ENCODE measurements at regions not wholly inside any gene's neighbourhood (a gene's known extent, or its start where the extent isn't known, plus 50 kb on each side); places are given as distances from the start of the nearest gene placed in this dataset.

DNA sequence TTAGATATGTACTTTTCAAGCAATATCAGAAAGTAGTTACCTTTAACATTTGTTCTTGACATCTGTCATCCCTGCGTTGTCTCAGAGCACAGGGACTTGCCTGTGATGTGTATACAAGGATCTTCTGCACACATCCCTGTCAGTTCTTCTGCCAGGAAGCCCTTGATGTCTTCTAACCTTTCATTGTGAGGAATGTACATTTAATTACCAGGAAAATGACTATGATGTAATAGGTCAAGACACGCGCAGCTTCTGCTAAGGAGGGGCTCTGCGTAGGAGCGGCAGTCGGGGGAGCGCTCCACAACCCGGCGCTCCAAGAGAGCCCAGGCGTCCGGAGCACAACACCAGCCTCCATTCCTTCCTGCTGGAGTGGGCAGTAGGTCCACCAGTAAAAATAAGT, 119.7 kb downstream of the IRX2 start:
- no peaks in the 10 kb centered on the region for H3K9me3 ChIP-seq (ENCODE audit: control insufficient read depth, insufficient read depth, low read length)
- H3K36me3 ChIP-seq (ENCODE audit: control insufficient read depth, insufficient read depth, low read length), result no peaks in the 10 kb centered on the region
- no peak overlapping the region for H3K4me3 ChIP-seq (ENCODE audit: low read depth, low read length)
- no peaks in the 10 kb centered on the region for H3K27me3 ChIP-seq (ENCODE audit: control insufficient read depth, insufficient read depth, low read length)
- no peaks in the 10 kb centered on the region for H3K4me1 ChIP-seq (ENCODE audit: control insufficient read depth, insufficient read depth, low read length)
- no peak overlapping the region for H3K27ac ChIP-seq (ENCODE audit: low read depth, low read length)
- no peak overlapping the region for H3K9ac ChIP-seq (ENCODE audit: low read depth, low read length)

DNA sequence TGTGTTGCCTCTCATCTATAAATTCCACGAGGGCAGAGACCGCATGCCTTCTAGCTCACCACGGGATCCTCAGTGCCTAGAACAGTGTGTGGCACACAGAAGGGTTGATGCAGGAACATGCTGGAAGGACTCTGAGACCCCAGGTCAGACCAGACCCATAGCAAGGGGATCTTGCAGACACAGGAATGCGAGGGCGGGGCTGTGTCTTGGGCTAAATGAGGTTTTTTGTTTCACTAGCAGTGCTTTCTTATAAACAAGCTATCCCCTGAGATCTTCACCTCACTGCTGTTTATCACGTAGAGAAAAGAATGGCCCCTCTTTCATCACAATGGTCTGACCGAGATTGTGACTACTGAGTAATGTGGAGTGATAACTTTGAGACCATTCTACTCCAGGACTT, 122.4 kb downstream of the IRX2 start:
- H3K27ac ChIP-seq (ENCODE audit: low read depth, low read length), result no peak overlapping the region
- H3K27me3 ChIP-seq (ENCODE audit: control insufficient read depth, insufficient read depth, low read length), result no peaks in the 10 kb centered on the region
- no peaks in the 10 kb centered on the region for H3K4me1 ChIP-seq (ENCODE audit: control insufficient read depth, insufficient read depth, low read length)
- no peaks in the 10 kb centered on the region for H3K9me3 ChIP-seq (ENCODE audit: control insufficient read depth, insufficient read depth, low read length)
- H3K9ac ChIP-seq (ENCODE audit: low read depth, low read length), result no peak overlapping the region
- no peak overlapping the region for H3K4me3 ChIP-seq (ENCODE audit: low read depth, low read length)
- no peaks in the 10 kb centered on the region for H3K36me3 ChIP-seq (ENCODE audit: control insufficient read depth, insufficient read depth, low read length)

DNA sequence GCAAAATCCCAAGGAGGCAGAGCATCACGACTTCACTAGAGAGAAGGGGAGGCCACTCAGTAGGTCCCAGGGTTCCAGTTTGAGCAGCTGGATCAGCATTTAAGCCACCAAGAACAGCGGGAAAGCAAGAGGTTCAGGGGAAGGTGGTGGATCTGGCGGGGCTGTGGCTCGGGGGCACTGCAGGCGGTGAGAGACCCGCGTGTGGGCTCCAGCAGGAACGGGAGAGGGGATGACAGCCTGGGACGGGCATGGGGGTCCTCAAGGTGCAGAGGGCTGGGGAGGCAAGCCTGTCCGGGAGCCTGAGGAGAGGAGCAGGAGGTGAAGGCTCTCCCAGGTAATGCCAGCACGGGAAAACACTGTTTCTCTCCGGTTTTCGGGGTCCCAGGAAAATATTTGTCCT, 123.6 kb downstream of the IRX2 start:
- no peaks in the 10 kb centered on the region for H3K36me3 ChIP-seq (ENCODE audit: control insufficient read depth, insufficient read depth, low read length)
- no peak overlapping the region for H3K9ac ChIP-seq (ENCODE audit: low read depth, low read length)
- no peak overlapping the region for H3K27ac ChIP-seq (ENCODE audit: low read depth, low read length)
- no peaks in the 10 kb centered on the region for H3K27me3 ChIP-seq (ENCODE audit: control insufficient read depth, insufficient read depth, low read length)
- no peaks in the 10 kb centered on the region for H3K9me3 ChIP-seq (ENCODE audit: control insufficient read depth, insufficient read depth, low read length)
- no peaks in the 10 kb centered on the region for H3K4me1 ChIP-seq (ENCODE audit: control insufficient read depth, insufficient read depth, low read length)
- H3K4me3 ChIP-seq (ENCODE audit: low read depth, low read length), result no peak overlapping the region

DNA sequence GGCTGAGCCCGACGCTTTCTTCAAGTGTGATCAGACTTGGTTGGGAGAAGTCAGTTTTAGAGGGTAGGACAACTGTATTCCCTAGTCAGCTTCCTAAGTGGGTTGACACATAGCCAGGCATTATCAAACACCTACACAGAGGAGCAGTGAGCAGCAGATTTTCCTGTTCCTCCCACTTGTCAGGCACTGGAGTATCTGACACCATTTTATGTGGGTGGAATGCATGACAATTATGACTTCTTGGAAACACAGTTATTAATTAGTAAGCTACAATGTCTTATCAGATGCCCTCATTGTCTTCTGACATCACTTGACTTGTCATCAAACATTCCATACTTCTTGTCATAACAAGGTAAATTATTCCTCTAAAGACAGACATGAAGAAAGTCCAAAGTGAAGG, 124.9 kb downstream of the IRX2 start:
- Histone ChIP-seq H3K4me3 (ENCODE audit: low read depth, low read length) (no peak overlapping the region), H3K4me1 (ENCODE audit: control insufficient read depth, insufficient read depth, low read length) (no peaks in the 10 kb centered on the region), H3K9me3 (ENCODE audit: control insufficient read depth, insufficient read depth, low read length) (no peaks in the 10 kb centered on the region), H3K27ac (ENCODE audit: low read depth, low read length) (no peak overlapping the region), H3K9ac (ENCODE audit: low read depth, low read length) (no peak overlapping the region), H3K27me3 (ENCODE audit: control insufficient read depth, insufficient read depth, low read length) (no peaks in the 10 kb centered on the region), H3K36me3 (ENCODE audit: control insufficient read depth, insufficient read depth, low read length) (no peaks in the 10 kb centered on the region)

DNA sequence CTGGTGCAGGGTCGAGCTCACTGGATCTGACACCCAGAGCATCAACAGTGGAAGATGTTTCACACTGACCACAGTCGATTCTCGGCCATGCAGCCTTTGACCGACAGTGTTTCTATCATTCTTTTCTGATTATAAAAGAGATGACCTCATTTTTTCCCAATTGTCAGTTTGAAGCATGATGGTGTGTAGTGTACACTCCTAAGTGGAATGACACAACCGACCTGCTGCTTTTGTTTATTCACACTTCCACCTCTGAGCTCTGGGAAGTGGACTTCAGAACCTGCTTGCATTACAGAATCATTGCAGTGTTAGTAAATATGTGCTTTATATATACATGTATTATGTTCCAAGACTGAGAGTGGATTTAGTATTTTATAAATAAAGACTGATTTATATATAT, 128.6 kb downstream of the IRX2 start:
- H3K4me3 ChIP-seq (ENCODE audit: low read depth, low read length), result no peak overlapping the region
- H3K27me3 ChIP-seq (ENCODE audit: control insufficient read depth, insufficient read depth, low read length), result no peaks in the 10 kb centered on the region
- no peaks in the 10 kb centered on the region for H3K4me1 ChIP-seq (ENCODE audit: control insufficient read depth, insufficient read depth, low read length)
- H3K9ac ChIP-seq (ENCODE audit: low read depth, low read length), result no peak overlapping the region
- H3K36me3 ChIP-seq (ENCODE audit: control insufficient read depth, insufficient read depth, low read length), result no peaks in the 10 kb centered on the region
- no peaks in the 10 kb centered on the region for H3K9me3 ChIP-seq (ENCODE audit: control insufficient read depth, insufficient read depth, low read length)
- H3K27ac ChIP-seq (ENCODE audit: low read depth, low read length), result no peak overlapping the region

DNA sequence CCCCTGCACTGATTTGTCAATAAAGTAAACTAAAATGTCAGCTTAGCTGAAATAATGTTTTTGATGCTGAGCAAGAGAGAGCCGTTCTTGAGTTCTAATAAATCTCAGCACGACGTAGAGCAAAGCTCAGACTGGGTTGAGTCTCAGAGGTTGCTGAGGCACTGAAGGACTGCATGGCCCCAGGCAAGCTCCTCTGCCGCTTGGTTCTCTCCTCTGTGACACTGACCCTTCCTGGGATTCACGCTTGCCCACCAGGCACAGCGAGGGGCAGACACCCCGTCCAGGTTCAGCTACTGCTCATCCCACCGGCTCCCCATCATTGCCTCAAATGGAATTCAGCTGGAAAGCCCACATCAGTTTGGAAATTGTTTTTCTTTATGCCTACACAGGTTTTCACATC, 129.8 kb downstream of the IRX2 start:
- no peaks in the 10 kb centered on the region for H3K27me3 ChIP-seq (ENCODE audit: control insufficient read depth, insufficient read depth, low read length)
- no peak overlapping the region for H3K27ac ChIP-seq (ENCODE audit: low read depth, low read length)
- no peaks in the 10 kb centered on the region for H3K36me3 ChIP-seq (ENCODE audit: control insufficient read depth, insufficient read depth, low read length)
- H3K9ac ChIP-seq (ENCODE audit: low read depth, low read length), result no peak overlapping the region
- H3K4me1 ChIP-seq (ENCODE audit: control insufficient read depth, insufficient read depth, low read length), result no peaks in the 10 kb centered on the region
- no peak overlapping the region for H3K4me3 ChIP-seq (ENCODE audit: low read depth, low read length)
- H3K9me3 ChIP-seq (ENCODE audit: control insufficient read depth, insufficient read depth, low read length), result no peaks in the 10 kb centered on the region

DNA sequence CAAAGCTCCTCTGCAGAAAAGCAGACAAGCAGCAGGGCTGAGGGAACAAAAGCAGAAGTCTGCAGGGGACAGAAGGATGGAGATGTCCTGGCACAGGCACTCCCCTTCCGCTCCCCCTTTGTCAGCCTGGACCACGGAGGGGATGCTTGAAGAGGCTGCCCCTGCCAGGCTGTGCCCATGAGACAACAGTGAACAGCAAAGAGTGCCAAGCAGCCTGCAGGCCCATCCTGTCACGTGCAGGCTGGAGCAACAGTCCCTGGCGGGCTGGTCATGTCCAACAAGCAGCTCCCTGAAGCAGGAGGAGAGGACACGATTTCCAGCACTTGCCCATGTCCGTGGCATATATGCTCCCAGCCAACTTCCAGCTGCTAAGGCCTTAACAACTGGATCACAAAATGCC, 132.3 kb downstream of the IRX2 start:
- no peak overlapping the region for H3K27ac ChIP-seq (ENCODE audit: low read depth, low read length)
- no peak overlapping the region for H3K9ac ChIP-seq (ENCODE audit: low read depth, low read length)
- no peaks in the 10 kb centered on the region for H3K9me3 ChIP-seq (ENCODE audit: control insufficient read depth, insufficient read depth, low read length)
- H3K4me3 ChIP-seq (ENCODE audit: low read depth, low read length), result no peak overlapping the region
- H3K4me1 ChIP-seq (ENCODE audit: control insufficient read depth, insufficient read depth, low read length), result no peaks in the 10 kb centered on the region
- H3K27me3 ChIP-seq (ENCODE audit: control insufficient read depth, insufficient read depth, low read length), result no peaks in the 10 kb centered on the region
- no peaks in the 10 kb centered on the region for H3K36me3 ChIP-seq (ENCODE audit: control insufficient read depth, insufficient read depth, low read length)

DNA sequence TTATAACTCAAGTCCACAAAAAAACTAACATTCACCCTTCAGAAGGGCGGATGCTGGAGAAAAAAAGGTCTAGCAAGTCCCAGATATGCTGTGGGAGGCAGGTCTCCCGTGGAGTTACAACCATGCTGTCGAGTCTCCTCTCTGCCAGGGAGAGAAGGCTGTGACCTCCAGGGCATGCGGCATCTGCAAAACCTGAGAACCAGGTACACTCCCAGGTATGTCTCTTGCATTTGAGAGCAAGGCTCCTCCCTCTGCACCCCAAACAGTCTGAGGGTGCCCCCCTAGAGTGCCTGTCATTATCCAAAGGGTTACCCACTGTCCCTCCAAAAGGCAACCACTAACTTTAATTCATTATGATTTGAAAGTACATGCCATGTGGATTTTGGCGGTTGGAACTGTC, 134.0 kb downstream of the IRX2 start:
- Histone ChIP-seq H3K27me3 (ENCODE audit: control insufficient read depth, insufficient read depth, low read length) (no peaks in the 10 kb centered on the region), H3K27ac (ENCODE audit: low read depth, low read length) (no peak overlapping the region), H3K4me3 (ENCODE audit: low read depth, low read length) (no peak overlapping the region), H3K4me1 (ENCODE audit: control insufficient read depth, insufficient read depth, low read length) (no peaks in the 10 kb centered on the region), H3K36me3 (ENCODE audit: control insufficient read depth, insufficient read depth, low read length) (no peaks in the 10 kb centered on the region), H3K9ac (ENCODE audit: low read depth, low read length) (no peak overlapping the region), H3K9me3 (ENCODE audit: control insufficient read depth, insufficient read depth, low read length) (no peaks in the 10 kb centered on the region)

DNA sequence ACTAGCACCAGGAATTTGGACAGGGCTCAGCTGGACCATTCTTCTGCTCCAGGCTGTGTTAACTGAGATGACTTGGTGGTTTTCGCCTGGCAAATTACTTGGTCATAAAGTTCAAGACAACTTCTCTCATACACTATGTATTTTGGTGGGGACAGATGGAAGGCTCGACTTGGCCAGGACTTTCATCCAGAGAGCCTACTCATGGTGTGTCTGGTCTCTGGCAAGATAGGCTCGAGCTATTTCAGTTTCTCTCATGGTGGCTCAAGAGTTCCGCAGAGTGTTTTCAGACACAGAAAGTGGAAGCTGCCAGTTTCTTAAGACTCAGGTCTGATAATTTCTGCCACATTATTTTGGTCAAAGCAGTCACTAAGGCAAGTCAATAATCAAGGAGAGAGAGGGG, 135.6 kb downstream of the IRX2 start:
- no peak overlapping the region for H3K9ac ChIP-seq (ENCODE audit: low read depth, low read length)
- H3K4me1 ChIP-seq (ENCODE audit: control insufficient read depth, insufficient read depth, low read length), result no peaks in the 10 kb centered on the region
- no peaks in the 10 kb centered on the region for H3K9me3 ChIP-seq (ENCODE audit: control insufficient read depth, insufficient read depth, low read length)
- no peak overlapping the region for H3K27ac ChIP-seq (ENCODE audit: low read depth, low read length)
- H3K27me3 ChIP-seq (ENCODE audit: control insufficient read depth, insufficient read depth, low read length), result no peaks in the 10 kb centered on the region
- no peak overlapping the region for H3K4me3 ChIP-seq (ENCODE audit: low read depth, low read length)
- H3K36me3 ChIP-seq (ENCODE audit: control insufficient read depth, insufficient read depth, low read length), result no peaks in the 10 kb centered on the region

DNA sequence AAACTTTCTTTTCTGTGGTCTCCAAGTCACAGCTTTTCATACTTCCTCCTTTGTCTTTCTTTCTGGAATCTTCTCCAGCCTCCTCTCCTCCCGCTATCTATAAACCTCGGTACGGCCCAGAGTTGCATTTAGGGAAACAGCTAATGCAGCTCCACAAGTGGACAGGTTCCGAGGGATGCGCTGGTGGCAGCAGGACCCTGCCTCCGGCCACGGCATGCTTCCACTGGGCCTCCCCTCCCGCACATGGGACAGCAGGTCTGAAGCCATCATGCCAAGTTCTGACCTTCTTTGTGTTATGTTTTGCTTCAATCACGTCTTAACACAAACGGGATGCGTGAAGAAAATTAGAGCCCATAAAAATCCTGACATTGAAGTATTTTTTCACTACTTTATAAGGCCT, 136.9 kb downstream of the IRX2 start:
- no peak overlapping the region for H3K9ac ChIP-seq (ENCODE audit: low read depth, low read length)
- H3K9me3 ChIP-seq (ENCODE audit: control insufficient read depth, insufficient read depth, low read length), result no peaks in the 10 kb centered on the region
- no peaks in the 10 kb centered on the region for H3K27me3 ChIP-seq (ENCODE audit: control insufficient read depth, insufficient read depth, low read length)
- H3K36me3 ChIP-seq (ENCODE audit: control insufficient read depth, insufficient read depth, low read length), result no peaks in the 10 kb centered on the region
- H3K27ac ChIP-seq (ENCODE audit: low read depth, low read length), result no peak overlapping the region
- H3K4me1 ChIP-seq (ENCODE audit: control insufficient read depth, insufficient read depth, low read length), result no peaks in the 10 kb centered on the region
- H3K4me3 ChIP-seq (ENCODE audit: low read depth, low read length), result no peak overlapping the region

DNA sequence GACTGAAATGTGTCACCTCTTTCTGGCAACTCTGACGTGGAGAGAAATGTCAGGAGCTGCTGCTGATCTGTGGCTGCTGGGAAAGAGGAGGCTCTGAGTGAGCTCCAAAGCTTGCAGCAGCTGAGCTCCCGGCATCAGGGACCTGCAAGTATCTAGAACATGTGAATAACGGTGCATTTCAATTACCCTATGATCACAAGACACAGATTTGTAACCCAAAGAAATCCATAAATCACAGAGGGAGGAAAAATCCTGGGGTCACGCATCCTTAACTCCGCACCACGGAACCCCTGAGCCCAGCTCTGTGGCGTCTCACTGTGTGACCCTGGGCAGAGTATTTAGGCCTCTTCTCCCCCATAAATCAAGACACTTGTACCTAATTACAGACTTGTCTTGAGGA, 139.8 kb downstream of the IRX2 start:
- H3K27ac ChIP-seq (ENCODE audit: low read depth, low read length), result no peak overlapping the region
- H3K4me3 ChIP-seq (ENCODE audit: low read depth, low read length), result no peak overlapping the region
- H3K36me3 ChIP-seq (ENCODE audit: control insufficient read depth, insufficient read depth, low read length), result no peaks in the 10 kb centered on the region
- no peaks in the 10 kb centered on the region for H3K27me3 ChIP-seq (ENCODE audit: control insufficient read depth, insufficient read depth, low read length)
- no peaks in the 10 kb centered on the region for H3K4me1 ChIP-seq (ENCODE audit: control insufficient read depth, insufficient read depth, low read length)
- no peaks in the 10 kb centered on the region for H3K9me3 ChIP-seq (ENCODE audit: control insufficient read depth, insufficient read depth, low read length)
- no peak overlapping the region for H3K9ac ChIP-seq (ENCODE audit: low read depth, low read length)

DNA sequence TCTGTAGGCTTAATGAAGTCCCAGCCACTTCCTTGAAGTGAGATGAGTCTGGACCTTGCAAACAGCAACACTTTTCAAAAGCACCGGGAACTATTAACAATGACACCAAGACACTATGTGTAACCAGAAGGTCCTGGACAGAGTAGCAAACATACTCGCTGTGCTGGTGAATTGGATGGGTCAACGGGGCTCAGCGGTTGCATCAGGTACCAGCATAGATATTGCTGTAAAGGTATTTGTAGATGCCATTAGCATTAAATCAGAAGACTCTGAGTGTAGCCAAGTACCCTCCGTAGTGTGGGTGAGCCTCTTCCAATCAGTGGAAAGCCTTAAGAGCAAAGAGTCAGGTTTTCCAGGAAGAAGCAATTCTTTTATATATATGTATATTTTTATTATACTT, 140.5 kb downstream of the IRX2 start:
- H3K4me1 ChIP-seq (ENCODE audit: control insufficient read depth, insufficient read depth, low read length), result no peaks in the 10 kb centered on the region
- H3K27ac ChIP-seq (ENCODE audit: low read depth, low read length), result no peak overlapping the region
- H3K9me3 ChIP-seq (ENCODE audit: control insufficient read depth, insufficient read depth, low read length), result no peaks in the 10 kb centered on the region
- H3K27me3 ChIP-seq (ENCODE audit: control insufficient read depth, insufficient read depth, low read length), result no peaks in the 10 kb centered on the region
- no peaks in the 10 kb centered on the region for H3K36me3 ChIP-seq (ENCODE audit: control insufficient read depth, insufficient read depth, low read length)
- H3K9ac ChIP-seq (ENCODE audit: low read depth, low read length), result no peak overlapping the region
- H3K4me3 ChIP-seq (ENCODE audit: low read depth, low read length), result no peak overlapping the region
